AG10803 (cell line): ENCODE measurements at regions not wholly inside any gene's neighbourhood (a gene's known extent, or its start where the extent isn't known, plus 50 kb on each side); places are given as distances from the start of the nearest gene placed in this dataset.
"Not testable (repeated sequence)": the region's sequence is repeated elsewhere in the genome, so short reads cannot be mapped to it uniquely, and the experiment has no call there.

ENCODE experiments used
- DNase-seq: peaks from one replicate; pipeline ENCODE4 v3.0.0; 2010; ENCODE audit warnings: low read depth
- H3K4me3 ChIP-seq: 2 replicates; pipeline ENCODE4 v1.5.1; 2011; ENCODE audit warnings: mild to moderate bottlenecking, low read length, control low read depth
- CTCF ChIP-seq: conservative IDR thresholded peaks from 2 replicates; pipeline ENCODE4 v1.5.1; 2011; ENCODE audit warnings: mild to moderate bottlenecking, low read length, control low read depth, inconsistent platforms

DNA sequence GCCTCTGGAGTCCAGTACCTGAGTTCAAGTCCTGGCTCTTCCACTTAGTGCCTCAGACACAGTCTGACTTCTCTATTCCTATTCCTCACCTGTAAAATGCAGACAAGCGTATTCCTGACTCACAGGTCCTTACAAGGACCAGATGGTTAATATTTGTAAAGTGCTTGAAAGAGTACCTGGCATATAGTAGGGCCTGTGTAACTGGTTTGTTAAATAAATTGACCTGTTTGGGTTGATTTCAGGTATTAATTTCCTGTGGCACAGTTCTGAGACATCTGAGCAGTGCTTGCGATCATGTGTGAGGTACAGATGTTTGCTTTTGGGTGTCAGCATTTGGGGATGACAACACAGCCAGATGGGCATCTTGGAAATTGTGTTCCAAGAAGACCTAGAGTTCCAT is 127.5 kb downstream of the APIP start:
- no peak for TF ChIP-seq CTCF
- no peak for DNase-seq
- no peak overlapping the region for H3K4me3 ChIP-seq

- DNase-seq, result no peak
- no peak for TF ChIP-seq CTCF
Measured at GRCh38 chr11:34787895-34788294, 128.3 kb downstream of the APIP start.

DNA sequence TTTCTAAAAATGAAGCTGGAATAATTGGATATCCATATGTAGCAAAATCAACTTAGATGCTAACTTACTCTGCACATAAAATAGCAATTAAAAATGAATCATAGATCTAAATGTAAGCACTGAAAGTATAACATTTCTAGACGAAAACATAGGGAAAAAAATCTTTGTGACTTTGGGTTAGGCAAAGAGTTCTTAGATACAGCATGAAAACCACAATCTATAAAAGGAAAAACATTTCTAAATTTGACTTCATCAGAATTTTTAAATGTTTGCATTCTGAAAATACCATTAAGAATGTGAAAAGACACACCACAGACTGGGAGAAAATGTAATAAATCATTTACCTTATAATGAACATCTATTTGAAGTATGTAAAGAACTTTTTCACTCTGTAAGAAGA is 128.8 kb downstream of the APIP start:
- H3K4me3 ChIP-seq, result no peak overlapping the region
- DNase-seq, result no peak
- no peak for TF ChIP-seq CTCF

More at GRCh38 chr11:34787895-34788294, 128.3 kb downstream of the APIP start:
- H3K4me3 ChIP-seq, result no peak overlapping the region

- DNase-seq, result no peak
- no peak for TF ChIP-seq CTCF
- no peak overlapping the region for H3K4me3 ChIP-seq
Measured at GRCh38 chr11:34784318-34784841, 131.8 kb downstream of the APIP start.

- no peak overlapping the region for H3K4me3 ChIP-seq
- no peak for TF ChIP-seq CTCF
- no peak for DNase-seq
Measured at GRCh38 chr11:34783816-34784317, 132.3 kb downstream of the APIP start.

DNA sequence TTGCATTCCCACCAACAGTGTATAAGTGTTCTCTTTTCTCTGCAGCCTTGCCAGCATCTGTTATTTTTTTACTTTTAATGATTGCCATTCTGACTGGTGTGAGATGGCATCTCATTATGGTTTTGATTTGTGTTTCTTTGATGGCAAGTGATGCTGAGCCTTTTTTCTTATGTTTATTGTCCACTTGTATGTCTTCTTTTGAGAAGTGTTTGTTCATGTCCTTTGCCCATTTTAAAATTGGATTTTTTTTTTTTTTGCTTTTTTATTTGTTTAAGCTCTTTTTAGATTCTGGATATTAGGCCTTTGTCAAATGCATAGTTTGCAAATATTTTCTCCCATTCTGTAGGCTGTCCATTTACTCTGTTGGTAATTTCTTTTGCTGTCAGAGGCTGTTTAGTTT is 134.4 kb downstream of the APIP start:
- DNase-seq, H3K4me3 ChIP-seq: not testable (repeated sequence)

GRCh38 chr11:34775417-34775888 is 140.7 kb downstream of the APIP start:
- no peak for TF ChIP-seq CTCF
- no peak for DNase-seq
- H3K4me3 ChIP-seq, result no peak overlapping the region

GRCh38 chr11:34774604-34775003 is 141.6 kb downstream of the APIP start:
- no peak for TF ChIP-seq CTCF
- DNase-seq, result no peak
- H3K4me3 ChIP-seq, result no peak overlapping the region
